Endothelial cell of umbilical vein (primary cell): ENCODE measurements at regions not wholly inside any gene's neighbourhood (a gene's known extent, or its start where the extent isn't known, plus 50 kb on each side); places are given as distances from the start of the nearest gene placed in this dataset.

Experiments used
- EZH2 ChIP-seq: IDR thresholded peaks from 2 replicates; pipeline ENCODE4 v1.6.1; 2012; ENCODE audit warnings: borderline replicate concordance, low read depth, mild to moderate bottlenecking, moderate library complexity, low read length, inconsistent platforms; ENCODE audit not compliant: severe bottlenecking
- FOS ChIP-seq: IDR thresholded peaks from 2 replicates; pipeline ENCODE4 v1.6.1; 2011; ENCODE audit warnings: mild to moderate bottlenecking, low read length, moderate library complexity, borderline replicate concordance; ENCODE audit not compliant: insufficient read depth
- GATA2 ChIP-seq: IDR thresholded peaks from 2 replicates; pipeline ENCODE4 v1.7.0; 2011; ENCODE audit warnings: low read depth, mild to moderate bottlenecking, moderate library complexity, mixed read lengths, low read length; ENCODE audit not compliant: insufficient read length, insufficient read depth
- JUN ChIP-seq: IDR thresholded peaks from 2 replicates; pipeline ENCODE4 v1.6.1; 2011; ENCODE audit warnings: borderline replicate concordance, low read depth; ENCODE audit not compliant: insufficient read length, insufficient read depth
- MAX ChIP-seq: IDR thresholded peaks from 2 replicates; pipeline ENCODE4 v1.6.1; 2011; ENCODE audit not compliant: insufficient read depth, insufficient read length
- MYC ChIP-seq: IDR thresholded peaks from one replicate; pipeline ENCODE4 v1.6.1; 2011; ENCODE audit warnings: mild to moderate bottlenecking, low read depth, low read length
- POLR2A ChIP-seq: IDR thresholded peaks from 2 replicates; pipeline ENCODE4 v1.6.1; 2012; ENCODE audit warnings: low read depth, mild to moderate bottlenecking, control low read depth, low read length
- POLR2AphosphoS5 ChIP-seq: IDR thresholded peaks from 2 replicates; pipeline ENCODE4 v1.6.1; 2012; ENCODE audit warnings: low read depth, mild to moderate bottlenecking, control low read depth, low read length, moderate library complexity; ENCODE audit not compliant: insufficient read depth
- TF ChIP-seq, protein P1 (sequence below), 2 donors: IDR thresholded peaks; 1 replicate in 1 of 2; 2 replicates in 1 of 2; pipeline ENCODE4 v1.5.1; 2011; ENCODE audit warnings: low read length in 2 of 2, mild to moderate bottlenecking in 2 of 2, moderate library complexity in 2 of 2, control low read depth in 1 of 2, inconsistent platforms in 1 of 2, low read depth in 1 of 2; ENCODE audit not compliant: insufficient read depth in 1 of 2; ENCODE audit errors: extremely low read depth in 1 of 2

GRCh38 chr6:145279993-145280392 is 455.3 kb downstream of the EPM2A start:
- TF ChIP-seq POLR2AphosphoS5 (no peak), POLR2A (no peak), EZH2 (no peak), MYC (no peak), JUN (no peak), FOS (no peak), MAX (no peak), GATA2 (no peak)
- TF ChIP-seq, protein P1, sequence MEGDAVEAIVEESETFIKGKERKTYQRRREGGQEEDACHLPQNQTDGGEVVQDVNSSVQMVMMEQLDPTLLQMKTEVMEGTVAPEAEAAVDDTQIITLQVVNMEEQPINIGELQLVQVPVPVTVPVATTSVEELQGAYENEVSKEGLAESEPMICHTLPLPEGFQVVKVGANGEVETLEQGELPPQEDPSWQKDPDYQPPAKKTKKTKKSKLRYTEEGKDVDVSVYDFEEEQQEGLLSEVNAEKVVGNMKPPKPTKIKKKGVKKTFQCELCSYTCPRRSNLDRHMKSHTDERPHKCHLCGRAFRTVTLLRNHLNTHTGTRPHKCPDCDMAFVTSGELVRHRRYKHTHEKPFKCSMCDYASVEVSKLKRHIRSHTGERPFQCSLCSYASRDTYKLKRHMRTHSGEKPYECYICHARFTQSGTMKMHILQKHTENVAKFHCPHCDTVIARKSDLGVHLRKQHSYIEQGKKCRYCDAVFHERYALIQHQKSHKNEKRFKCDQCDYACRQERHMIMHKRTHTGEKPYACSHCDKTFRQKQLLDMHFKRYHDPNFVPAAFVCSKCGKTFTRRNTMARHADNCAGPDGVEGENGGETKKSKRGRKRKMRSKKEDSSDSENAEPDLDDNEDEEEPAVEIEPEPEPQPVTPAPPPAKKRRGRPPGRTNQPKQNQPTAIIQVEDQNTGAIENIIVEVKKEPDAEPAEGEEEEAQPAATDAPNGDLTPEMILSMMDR (IDR thresholded peaks at IDR 0.05; ENCODE audit: extremely low read depth in 1 of 2, insufficient read depth in 1 of 2, low read depth in 1 of 2, low read length in 2 of 2): no peak
